A549 (cell line): ENCODE measurements at regions not wholly inside any gene's neighbourhood (a gene's known extent, or its start where the extent isn't known, plus 50 kb on each side); places are given as distances from the start of the nearest gene placed in this dataset.

Source experiments
- CBX2 ChIP-seq: fragments of 200-600 bp; sonication (generic); IDR thresholded peaks from 2 replicates; pipeline ENCODE4 v1.6.1; 2016; ENCODE audit warnings: low read depth, mild to moderate bottlenecking, borderline replicate concordance
- CTCF ChIP-seq: fragments of >200 bp; sonication (Bioruptor Twin); formaldehyde crosslinking; IDR thresholded peaks from 3 replicates; pipeline ENCODE4 v1.5.1; 2016
- FOSL2 ChIP-seq, 2 experiments: fragments of 450-650 bp in 1 of 2; fragments of >200 bp in 1 of 2; sonication (Bioruptor Twin) in 1 of 2; formaldehyde crosslinking; IDR thresholded peaks; 2 replicates each; pipeline versions ENCODE4 v1.5.0 to v1.6.1; 2016 to 2020; ENCODE audit warnings: mild to moderate bottlenecking in 1 of 2, moderate library complexity in 1 of 2
- ZNF302 ChIP-seq: fragments of 250-450 bp; sonication (Bioruptor Pico); IDR thresholded peaks from 2 replicates; pipeline ENCODE4 v1.9.0; 2021; ENCODE audit warnings: inconsistent platforms, mild to moderate bottlenecking, moderate library complexity

DNA sequence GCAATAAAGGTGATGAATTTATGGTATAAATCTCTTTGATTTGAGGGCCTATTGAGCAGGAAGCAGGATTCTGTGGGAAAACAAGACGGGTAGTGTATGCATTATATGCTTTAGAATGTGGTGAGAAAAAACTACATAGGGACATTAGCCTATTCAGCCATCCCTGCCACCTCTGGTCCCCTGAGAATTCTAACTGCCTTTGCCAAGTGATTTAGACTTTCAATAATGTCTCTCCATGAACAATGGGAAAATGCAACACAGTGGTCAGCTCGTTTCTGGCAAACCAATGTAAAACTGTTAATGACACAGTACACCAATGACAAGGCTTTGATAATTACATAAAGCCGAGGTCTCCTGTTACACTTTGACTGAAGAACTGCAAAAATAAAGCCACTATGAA lies 314.7 kb upstream of the CNTN4 start:
- TF ChIP-seq CBX2 (no peak), FOSL2 (IDR thresholded peaks at IDR 0.05) (no peak), FOSL2 (CRISPR knock-in tag; IDR thresholded peaks at IDR 0.05) (no peak), CTCF (no peak), ZNF302 (no peak)
